IMR-90 (cell line): ENCODE measurements at regions not wholly inside any gene's neighbourhood (a gene's known extent, or its start where the extent isn't known, plus 50 kb on each side); places are given as distances from the start of the nearest gene placed in this dataset.

Experiments
- ATAC-seq: fragments of 200-7000 bp; cut with Tn5 transposase; 2 replicates; pipeline ENCODE4 v1.9.1; 2020; ENCODE audit warnings: low read depth, mild to moderate bottlenecking, moderate library complexity
- BruUV-seq: library from RNA; stranded (reverse); fragments of 400-500 nt; replicated peaks from 2 replicates; lab custom pipeline; 2021; lab: Mats Ljungman, UMichigan
- CTCF ChIA-PET: fragments of 300-600 bp; formaldehyde crosslinking; extraction: SDS; loops from one replicate; lab custom pipeline; 2021; ENCODE audit warnings: antibody characterized with exemption; lab: Yijun Ruan, JAX
- POLR2A ChIA-PET: fragments of 300-600 bp; sonication (Branson Sonifier 250); formaldehyde crosslinking; loops from one replicate; lab custom pipeline; 2022; ENCODE audit warnings: antibody characterized with exemption; ENCODE audit not compliant: unreplicated experiment; lab: Charles Lee
- DNase-seq: peaks from one replicate; pipeline ENCODE4 v3.0.0; 2013
- H2AFZ ChIP-seq: replicated peaks from 2 replicates; pipeline ENCODE3; 2013; ENCODE audit warnings: low read length, mild to moderate bottlenecking; ENCODE audit not compliant: poor library complexity
- H2AK5ac ChIP-seq: 2 replicates; pipeline ENCODE4 v1.6.1; 2013; ENCODE audit warnings: low read depth, low read length, inconsistent platforms
- H2AK9ac ChIP-seq: replicated peaks from 2 replicates; pipeline ENCODE3; 2013; ENCODE audit warnings: mild to moderate bottlenecking, low read depth, low read length, moderate library complexity; ENCODE audit not compliant: poor library complexity
- H2BK120ac ChIP-seq: 2 replicates; pipeline ENCODE4 v1.6.1; 2013; ENCODE audit warnings: low read depth, low read length, inconsistent platforms
- H2BK15ac ChIP-seq: 3 replicates; pipeline ENCODE4 v1.6.1; 2013; ENCODE audit warnings: low read depth, low read length, inconsistent platforms
- H2BK20ac ChIP-seq: 2 replicates; pipeline ENCODE4 v1.6.1; 2013; ENCODE audit warnings: low read depth, mild to moderate bottlenecking, inconsistent platforms, low read length, moderate library complexity
- H2BK5ac ChIP-seq: 2 replicates; pipeline ENCODE4 v1.6.1; 2013; ENCODE audit warnings: mild to moderate bottlenecking, low read depth, low read length, inconsistent platforms; ENCODE audit not compliant: poor library complexity, severe bottlenecking
- H3K14ac ChIP-seq: replicated peaks from 2 replicates; pipeline ENCODE4 v1.6.1; 2013; ENCODE audit warnings: low read depth, low read length, inconsistent platforms
- H3K18ac ChIP-seq: 2 replicates; pipeline ENCODE4 v1.6.1; 2013; ENCODE audit warnings: low read depth, low read length, control low read depth
- H3K23ac ChIP-seq: 2 replicates; pipeline ENCODE4 v1.6.1; 2013; ENCODE audit warnings: low read depth, low read length, inconsistent platforms
- H3K27ac ChIP-seq: 2 replicates; pipeline ENCODE4 v1.5.1; 2013; ENCODE audit warnings: mild to moderate bottlenecking, control low read depth, low read length; ENCODE audit not compliant: insufficient read depth
- H3K27me3 ChIP-seq: 2 replicates; pipeline ENCODE4 v1.6.1; 2013; ENCODE audit warnings: low read length; ENCODE audit not compliant: control insufficient read depth, insufficient read depth
- H3K36me3 ChIP-seq: 2 replicates; pipeline ENCODE4 v1.6.1; 2013; ENCODE audit warnings: low read length, mixed read lengths; ENCODE audit not compliant: control insufficient read depth, insufficient read depth
- H3K4ac ChIP-seq: 2 replicates; pipeline ENCODE4 v1.6.1; 2013; ENCODE audit warnings: low read depth, low read length, inconsistent platforms
- H3K4me1 ChIP-seq: 2 replicates; pipeline ENCODE4 v1.6.1; 2013; ENCODE audit warnings: low read length, mixed read lengths; ENCODE audit not compliant: control insufficient read depth, insufficient read depth
- H3K4me2 ChIP-seq: 2 replicates; pipeline ENCODE4 v1.6.1; 2013; ENCODE audit warnings: low read depth, mild to moderate bottlenecking, control low read depth, low read length, moderate library complexity
- H3K4me3 ChIP-seq: 2 replicates; pipeline ENCODE4 v1.5.1; 2013; ENCODE audit warnings: low read depth, mild to moderate bottlenecking, control low read depth, low read length, moderate library complexity; ENCODE audit not compliant: insufficient read depth
- H3K56ac ChIP-seq: 2 replicates; pipeline ENCODE4 v1.6.1; 2013; ENCODE audit warnings: low read length, inconsistent platforms; ENCODE audit not compliant: insufficient read depth; ENCODE audit errors: extremely low read depth
- H3K79me1 ChIP-seq, 2 experiments: 2 replicates each; pipeline ENCODE4 v1.6.1; 2013; ENCODE audit warnings: low read length in 2 of 2, inconsistent platforms in 1 of 2, low read depth in 1 of 2
- H3K9ac ChIP-seq: 2 replicates; pipeline ENCODE4 v1.6.1; 2013; ENCODE audit warnings: low read depth, low read length, control low read depth
- H3K9me1 ChIP-seq: 2 replicates; pipeline ENCODE4 v1.6.1; 2013; ENCODE audit warnings: low read length, inconsistent platforms; ENCODE audit not compliant: insufficient read depth
- H3K9me3 ChIP-seq: 2 replicates; pipeline ENCODE4 v1.6.1; 2013; ENCODE audit warnings: low read length; ENCODE audit not compliant: control insufficient read depth, insufficient read depth
- H4K20me1 ChIP-seq: 2 replicates; pipeline ENCODE4 v1.6.1; 2013; ENCODE audit warnings: low read length, inconsistent platforms; ENCODE audit not compliant: insufficient read depth
- H4K5ac ChIP-seq: 2 replicates; pipeline ENCODE4 v1.6.1; 2013; ENCODE audit warnings: mild to moderate bottlenecking, low read depth, low read length, control low read depth
- H4K8ac ChIP-seq, 2 experiments: 2 replicates each; pipeline ENCODE4 v1.6.1; 2013; ENCODE audit warnings: low read depth in 2 of 2, low read length in 2 of 2, control low read depth in 1 of 2, inconsistent platforms in 1 of 2
- H4K91ac ChIP-seq: 2 replicates; pipeline ENCODE4 v1.6.1; 2013; ENCODE audit warnings: low read depth, low read length, inconsistent platforms; ENCODE audit not compliant: insufficient read depth
- BHLHE40 ChIP-seq: fragments of 150-350 bp; IDR thresholded peaks from 2 replicates; pipeline ENCODE4 v1.6.1; 2016; ENCODE audit warnings: mild to moderate bottlenecking, low read depth, low read length
- CEBPB ChIP-seq: IDR thresholded peaks from 2 replicates; pipeline ENCODE4 v1.6.1; 2012; ENCODE audit warnings: low read depth, low read length, improper control_type of control experiment
- CHD1 ChIP-seq: IDR thresholded peaks from 2 replicates; pipeline ENCODE4 v1.6.1; 2012; ENCODE audit warnings: low read depth, low read length, improper control_type of control experiment
- FOS ChIP-seq: fragments of 150-350 bp; IDR thresholded peaks from 2 replicates; pipeline ENCODE4 v1.6.1; 2016; ENCODE audit warnings: low read depth, low read length
- MAFK ChIP-seq: IDR thresholded peaks from 2 replicates; pipeline ENCODE4 v1.6.1; 2012; ENCODE audit warnings: low read depth, low read length, improper control_type of control experiment
- NFE2L2 ChIP-seq: fragments of 150-350 bp; IDR thresholded peaks from 2 replicates; pipeline ENCODE4 v1.6.1; 2016; ENCODE audit warnings: low read depth, mild to moderate bottlenecking, low read length
- POLR2A ChIP-seq: IDR thresholded peaks from 2 replicates; pipeline ENCODE4 v1.6.1; 2012; ENCODE audit warnings: mild to moderate bottlenecking, low read depth, low read length
- RFX5 ChIP-seq: IDR thresholded peaks from 2 replicates; pipeline ENCODE4 v1.8.0; 2012; ENCODE audit warnings: low read depth, mild to moderate bottlenecking, low read length, moderate library complexity
- WGBS, 2 experiments: methylation state at CpG; one replicate each; pipeline versions ENCODE4 v1.1.5 to v1.1.7; 2013; ENCODE audit warnings: missing lambda C conversion rate in 2 of 2; ENCODE audit not compliant: insufficient read length in 1 of 2; ENCODE audit errors: extremely low coverage in 2 of 2; 5-methylcytosine and 5-hydroxymethylcytosine counted together
- dilution Hi-C: fragments of 300-500 bp; cut with HindIII; formaldehyde crosslinking; loops from one replicate; pipeline ENCODE4 v1.14.3; 2018; ENCODE audit warnings: low sequenced_read_pairs; ENCODE audit not compliant: unreplicated experiment
- in situ Hi-C: fragments of 300-500 bp; cut with MboI; formaldehyde crosslinking; loops from 3 replicates; pipeline ENCODE4 v1.14.3; 2019; ENCODE audit warnings: low sequenced_read_pairs, inconsistent platforms, mixed read lengths
- intact Hi-C: fragments of 100-400 bp; cut with micrococcal nuclease; formaldehyde crosslinking; loops from 2 replicates; pipeline ENCODE4 v1.10.0; 2022
- TF ChIP-seq, protein P1 (sequence below): conservative IDR thresholded peaks from 2 replicates; pipeline ENCODE4 v1.5.1; 2012; ENCODE audit warnings: mild to moderate bottlenecking, low read depth, low read length, improper control_type of control experiment

GRCh38 chr13:78499802-78500201 is 103.5 kb downstream of the POU4F1 start:
- H2BK15ac ChIP-seq: no peak overlapping the region
- TF ChIP-seq CHD1 (no peak), NFE2L2 (no peak), RFX5 (no peak), CEBPB (no peak), POLR2A (no peak), MAFK (no peak), BHLHE40 (no peak), FOS (no peak)
- TF ChIP-seq, protein P1, sequence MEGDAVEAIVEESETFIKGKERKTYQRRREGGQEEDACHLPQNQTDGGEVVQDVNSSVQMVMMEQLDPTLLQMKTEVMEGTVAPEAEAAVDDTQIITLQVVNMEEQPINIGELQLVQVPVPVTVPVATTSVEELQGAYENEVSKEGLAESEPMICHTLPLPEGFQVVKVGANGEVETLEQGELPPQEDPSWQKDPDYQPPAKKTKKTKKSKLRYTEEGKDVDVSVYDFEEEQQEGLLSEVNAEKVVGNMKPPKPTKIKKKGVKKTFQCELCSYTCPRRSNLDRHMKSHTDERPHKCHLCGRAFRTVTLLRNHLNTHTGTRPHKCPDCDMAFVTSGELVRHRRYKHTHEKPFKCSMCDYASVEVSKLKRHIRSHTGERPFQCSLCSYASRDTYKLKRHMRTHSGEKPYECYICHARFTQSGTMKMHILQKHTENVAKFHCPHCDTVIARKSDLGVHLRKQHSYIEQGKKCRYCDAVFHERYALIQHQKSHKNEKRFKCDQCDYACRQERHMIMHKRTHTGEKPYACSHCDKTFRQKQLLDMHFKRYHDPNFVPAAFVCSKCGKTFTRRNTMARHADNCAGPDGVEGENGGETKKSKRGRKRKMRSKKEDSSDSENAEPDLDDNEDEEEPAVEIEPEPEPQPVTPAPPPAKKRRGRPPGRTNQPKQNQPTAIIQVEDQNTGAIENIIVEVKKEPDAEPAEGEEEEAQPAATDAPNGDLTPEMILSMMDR: no peak
- no peak overlapping the region for H3K4me2 ChIP-seq
- in situ Hi-C loops: no loop called here
- no peak overlapping the region for H2AFZ ChIP-seq
- no peak overlapping the region for H3K4me3 ChIP-seq
- CTCF ChIA-PET: no interaction called here
- no peak overlapping the region for H3K27ac ChIP-seq
- H2AK9ac ChIP-seq: no peak overlapping the region
- no peak overlapping the region for H3K9ac ChIP-seq
- BruUV-seq: no TSS peak
- H3K36me3 ChIP-seq: no peaks in the 10 kb centered on the region
- H3K9me3 ChIP-seq: no peaks in the 10 kb centered on the region
- no peaks in the 10 kb centered on the region for H4K20me1 ChIP-seq
- H2BK20ac ChIP-seq: no peak overlapping the region
- no peak overlapping the region for H4K8ac ChIP-seq
- no peaks in the 10 kb centered on the region for H3K79me1 ChIP-seq
- no peak overlapping the region for H3K23ac ChIP-seq
- no peaks in the 10 kb centered on the region for H3K9me1 ChIP-seq
- no peak overlapping the region for H2AK5ac ChIP-seq
- no peak overlapping the region for H4K5ac ChIP-seq
- dilution Hi-C loops: no loop called here
- ATAC-seq (no peak), DNase-seq (no peak)
- H3K18ac ChIP-seq: no peak overlapping the region
- H3K14ac ChIP-seq: no peak overlapping the region
- H3K56ac ChIP-seq: no peak overlapping the region
- H2BK5ac ChIP-seq: no peak overlapping the region
- WGBS, 2 experiments: 40% methylated on average over 1 of the region's 4 CpGs; no CpG with 5 or more reads in 1 of the 2 experiments
- H4K91ac ChIP-seq: no peak overlapping the region
- no peak overlapping the region for H3K4ac ChIP-seq
- H3K4me1 ChIP-seq: no peaks in the 10 kb centered on the region
- intact Hi-C loops: no loop called here
- H2BK120ac ChIP-seq: no peak overlapping the region
- H3K27me3 ChIP-seq: no peaks in the 10 kb centered on the region
- POLR2A ChIA-PET: no interaction called here
